Ureter (tissue), 1 donor: ENCODE measurements at regions not wholly inside any gene's neighbourhood (a gene's known extent, or its start where the extent isn't known, plus 50 kb on each side); places are given as distances from the start of the nearest gene placed in this dataset.
"Not testable (repeated sequence)": the region's sequence is repeated elsewhere in the genome, so short reads cannot be mapped to it uniquely, and the experiment has no call there.

Experiments
- DNase-seq: peaks from one replicate; pipeline ENCODE4 v3.0.0-alpha.2; 2020; ENCODE audit warnings: low spot score
- donor health status: DM: yes; HTN: yes; CAD: no.

DNA sequence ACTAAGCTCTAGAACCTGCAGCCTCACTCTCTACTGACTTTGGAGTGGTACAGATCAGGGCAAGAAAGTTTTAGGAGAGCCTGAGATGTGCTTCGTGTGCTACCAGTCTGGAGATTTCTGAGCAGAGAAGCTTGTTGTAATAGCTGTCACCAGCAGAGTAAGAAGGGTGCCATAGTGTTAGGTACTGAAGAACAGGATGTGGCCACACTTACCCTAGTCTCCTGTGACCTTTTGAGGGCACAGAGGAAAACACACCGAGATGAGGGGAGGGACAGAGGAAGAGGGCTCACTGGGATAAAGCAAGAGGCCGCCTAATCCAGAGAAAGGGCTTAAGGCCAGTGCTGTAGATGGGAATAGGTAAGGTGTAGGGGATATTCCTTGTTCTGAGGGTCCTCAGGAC lies 146.2 kb upstream of the MTPN start:
- DNase-seq: no peak

DNA sequence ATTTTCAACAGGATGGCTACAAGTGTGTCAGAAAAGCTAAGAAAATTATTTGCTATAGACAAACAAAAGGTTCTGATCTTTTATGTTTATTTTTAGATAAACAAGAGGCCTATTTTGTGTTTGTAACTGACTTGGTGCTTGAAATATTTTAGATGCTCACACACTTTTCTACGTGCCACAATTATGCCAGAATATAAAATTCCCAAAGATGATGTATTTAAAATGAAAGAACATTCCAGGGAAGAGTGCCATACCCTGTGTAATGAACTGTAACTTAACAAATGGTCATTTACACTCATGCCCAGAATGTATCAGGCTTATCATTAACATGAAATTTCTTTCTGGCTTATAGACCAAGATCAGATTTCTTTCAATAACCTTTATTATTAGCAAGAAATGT lies 144.9 kb upstream of the MTPN start:
- DNase-seq: no peak

DNA sequence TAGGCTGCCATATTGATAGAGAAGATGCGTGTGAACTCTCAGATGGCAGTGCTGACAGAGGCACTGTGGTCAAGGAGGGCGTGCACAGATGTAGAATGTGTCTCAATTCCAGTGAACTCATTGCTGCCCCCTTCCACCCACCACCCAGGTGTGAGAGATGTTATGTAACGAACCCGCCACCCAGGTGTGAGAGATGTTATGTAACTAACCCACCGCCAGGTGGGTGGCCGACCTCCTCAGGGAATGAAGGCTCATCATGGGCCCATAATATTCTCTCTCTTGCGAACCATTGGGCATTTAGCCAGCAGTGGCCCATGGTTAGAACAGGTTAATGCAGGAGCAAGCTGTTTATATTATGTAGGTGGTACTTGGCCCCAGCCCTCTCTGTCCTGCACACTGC lies 140.4 kb upstream of the MTPN start:
- DNase-seq: no peak

DNA sequence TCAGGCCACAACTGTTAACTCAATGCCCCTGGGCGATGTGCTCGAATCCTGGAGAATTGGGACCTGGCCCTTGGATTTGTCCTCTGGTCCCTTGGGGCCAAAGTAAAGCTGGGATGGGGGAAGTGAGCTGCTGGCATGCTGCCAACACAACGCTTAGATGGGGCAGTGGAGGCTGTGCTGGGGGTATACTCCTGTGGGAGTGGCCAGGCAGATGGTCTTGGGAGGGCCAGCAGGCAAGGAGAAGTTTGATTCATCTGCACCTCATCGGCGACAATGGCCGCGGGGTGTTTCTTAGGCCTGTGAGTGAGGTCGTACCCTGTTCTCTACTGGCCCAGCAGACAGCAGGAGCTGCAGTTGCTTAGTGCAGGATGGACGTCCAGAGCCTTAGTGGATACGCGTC lies 139.0 kb upstream of the MTPN start:
- DNase-seq: no peak

DNA sequence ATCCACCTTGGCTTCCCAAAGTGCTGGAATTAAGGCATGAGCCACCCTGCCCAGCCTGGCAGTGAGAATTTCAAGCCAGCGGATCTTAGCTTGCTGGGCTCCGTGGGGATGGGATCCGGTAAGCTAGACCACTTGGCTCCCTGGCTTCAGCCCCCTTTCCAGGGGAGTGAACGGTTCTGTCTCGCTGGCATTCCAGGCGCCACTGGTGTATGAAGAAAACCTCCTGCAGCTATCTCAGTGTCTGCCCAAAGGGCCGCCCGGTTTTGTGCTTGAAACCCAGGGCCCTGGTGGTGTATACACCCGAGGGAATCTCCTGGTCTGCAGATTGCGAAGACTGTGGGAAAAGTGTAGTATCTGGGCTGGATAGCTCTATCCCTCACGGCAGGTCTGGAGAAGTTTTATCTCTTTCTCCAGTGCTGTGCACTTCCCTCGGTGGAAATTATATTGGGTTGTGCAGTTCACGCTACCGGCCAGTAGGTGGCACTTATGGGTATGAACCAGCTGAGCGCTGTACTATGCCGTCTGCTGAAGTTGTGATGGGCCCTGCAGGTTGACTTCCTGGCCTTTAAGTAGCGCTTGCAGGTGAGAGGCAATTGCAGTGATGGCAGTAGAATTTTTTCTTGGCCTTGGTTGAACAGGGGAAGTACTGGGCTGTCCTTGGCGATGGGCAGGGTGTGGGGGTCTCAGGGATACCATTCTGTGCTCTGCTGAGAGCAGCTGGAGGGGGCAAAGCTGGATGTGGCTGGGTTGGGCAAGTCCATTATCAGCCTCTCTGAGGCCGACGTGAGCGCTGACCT lies 138.0 kb upstream of the MTPN start:
- DNase-seq: no peak

DNA sequence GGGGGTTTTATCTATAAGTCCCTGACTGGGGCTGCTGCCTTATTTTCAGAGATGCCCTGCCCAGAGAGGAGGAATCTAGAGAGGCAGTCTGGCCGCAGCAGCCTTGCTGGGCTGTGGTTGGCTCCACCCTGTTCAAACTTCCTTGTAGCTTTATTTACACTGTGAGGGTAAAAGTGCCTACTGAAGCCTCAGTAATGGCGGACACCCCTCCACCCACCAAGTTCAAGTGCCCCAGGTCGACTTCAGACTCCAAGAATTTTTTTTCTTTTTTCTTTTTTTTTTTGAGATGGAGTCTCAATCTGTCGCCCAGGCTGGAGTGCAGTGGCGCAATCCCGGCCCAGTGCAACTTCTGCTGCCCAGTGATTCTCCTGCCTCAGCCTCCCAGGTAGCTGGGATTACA lies 137.3 kb upstream of the MTPN start:
- not testable (repeated sequence) for DNase-seq

DNA sequence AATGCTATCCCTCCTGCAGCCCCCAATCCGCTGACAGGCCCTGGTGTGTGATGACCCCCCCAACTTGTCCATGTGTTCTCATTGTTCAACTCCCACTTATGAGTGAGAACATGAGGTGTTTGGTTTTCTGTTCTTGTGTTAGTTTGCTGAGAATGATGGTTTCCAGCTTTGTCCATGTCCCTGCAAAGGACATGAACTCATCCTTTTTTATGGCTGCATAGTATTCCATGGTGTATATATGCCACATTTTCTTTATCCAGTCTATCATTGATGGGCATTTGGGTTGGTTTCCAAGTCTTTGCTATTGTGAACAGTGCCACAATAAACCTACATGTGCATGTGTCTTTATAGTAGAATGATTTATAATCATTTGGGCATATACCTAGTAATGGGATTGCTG lies 131.9 kb upstream of the MTPN start:
- DNase-seq: not testable (repeated sequence)

DNA sequence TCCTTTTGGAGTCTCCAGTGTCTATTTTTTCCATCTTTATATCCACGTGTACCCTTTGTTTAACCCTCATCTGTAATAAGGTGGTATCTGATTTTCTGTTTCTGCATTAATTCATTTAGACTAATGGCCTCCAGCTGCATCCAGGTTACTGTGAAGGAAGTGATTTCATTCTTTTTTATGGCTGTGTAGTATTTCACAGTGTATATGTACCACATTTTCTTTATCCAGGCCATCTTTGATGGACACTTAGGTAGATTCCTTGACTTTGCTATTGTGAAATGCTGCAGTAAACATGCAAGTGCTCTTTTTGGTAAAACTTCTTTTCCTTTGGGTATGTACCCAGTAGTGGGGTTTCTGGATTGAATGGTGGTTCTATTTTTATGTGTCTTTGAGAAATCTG lies 128.0 kb upstream of the MTPN start:
- DNase-seq: no peak

DNA sequence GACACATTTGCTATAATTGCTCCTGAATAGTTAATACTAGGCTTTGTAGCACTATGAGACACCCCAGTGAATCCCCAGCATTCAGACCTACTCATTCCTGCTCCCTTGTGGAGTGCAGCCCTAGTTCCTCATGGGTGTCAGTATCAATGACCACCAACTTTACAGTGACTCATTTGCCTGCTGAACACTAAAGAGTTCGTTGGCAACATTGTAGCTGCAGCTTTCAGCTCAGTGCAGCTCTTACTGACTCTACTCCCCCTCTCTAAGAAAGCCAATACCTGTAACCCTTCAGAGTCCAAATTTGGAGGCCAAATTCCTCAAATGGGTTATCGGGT lies 127.1 kb upstream of the MTPN start:
- no peak for DNase-seq

DNA sequence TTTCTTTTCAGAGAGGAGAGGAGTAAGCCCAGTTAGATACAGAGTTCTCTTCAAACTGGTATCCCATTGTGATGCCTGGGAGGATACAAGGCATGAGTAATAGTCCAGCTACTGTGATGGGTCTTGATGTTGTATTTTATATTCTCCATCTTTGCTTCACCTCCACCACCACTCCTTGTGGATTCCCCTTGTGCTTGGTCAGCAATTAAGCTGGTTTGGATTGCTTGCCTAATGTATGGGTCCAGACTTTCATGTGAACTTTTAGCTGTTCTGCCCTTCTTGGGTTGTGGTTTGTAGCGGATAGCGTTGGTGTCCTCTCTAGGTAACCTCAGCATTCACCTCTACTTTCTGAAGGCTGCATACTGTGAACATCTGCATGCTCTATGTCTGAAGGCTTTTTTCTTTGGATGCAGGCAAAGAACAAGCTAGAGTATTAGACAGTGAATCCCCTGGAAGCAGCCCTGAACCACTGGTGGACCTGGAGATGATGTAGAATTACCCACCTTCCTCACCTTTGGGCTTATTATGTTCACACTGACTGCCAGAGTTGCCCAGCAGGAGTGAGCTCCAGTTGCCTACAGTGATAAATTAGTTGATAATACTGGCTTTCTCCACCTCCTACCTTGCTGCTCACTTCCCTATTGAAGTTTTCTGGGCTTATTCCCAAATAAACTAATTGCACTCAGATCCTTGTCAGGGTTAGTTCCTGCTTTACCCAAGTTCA lies 126.5 kb upstream of the MTPN start:
- DNase-seq: no peak

DNA sequence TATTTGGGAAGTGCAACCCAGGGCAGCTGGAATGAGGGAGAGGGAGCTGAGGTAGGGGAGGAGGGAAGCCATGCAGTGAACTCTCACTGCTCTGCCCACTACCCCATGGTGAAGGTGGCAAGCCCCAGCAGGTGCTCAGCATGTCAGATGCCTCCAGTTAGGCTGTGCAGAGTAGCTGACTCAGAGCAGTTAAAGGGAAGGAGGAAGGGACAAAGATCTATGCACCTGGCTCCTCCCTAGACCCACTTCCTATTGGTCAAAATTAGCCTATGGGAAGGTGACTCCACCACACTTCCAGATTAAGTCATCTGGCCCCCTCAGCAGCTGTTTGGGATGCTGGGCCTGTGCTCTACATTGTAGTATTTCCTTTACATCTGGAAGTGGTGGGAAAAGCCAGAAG lies 125.7 kb upstream of the MTPN start:
- DNase-seq: no peak

DNA sequence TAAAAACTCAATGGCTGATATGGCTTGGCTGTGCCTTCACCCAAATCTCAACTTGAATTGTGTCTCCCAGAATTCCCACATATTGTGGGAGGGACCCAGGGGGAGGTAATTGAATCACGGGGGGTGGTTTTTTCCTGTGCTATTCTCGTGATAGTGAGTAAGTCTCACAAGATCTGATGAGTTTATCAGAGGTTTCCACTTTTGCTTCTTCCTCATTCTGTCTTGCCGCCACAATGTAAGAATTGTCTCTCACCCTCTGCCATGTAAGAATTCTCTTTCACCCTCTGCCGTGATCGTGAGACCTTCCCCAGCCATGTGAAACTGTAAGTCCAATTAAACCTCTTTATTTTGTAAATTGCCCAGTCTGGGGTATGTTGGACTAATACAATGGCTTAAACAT lies 115.6 kb upstream of the MTPN start:
- not testable (repeated sequence) for DNase-seq

DNA sequence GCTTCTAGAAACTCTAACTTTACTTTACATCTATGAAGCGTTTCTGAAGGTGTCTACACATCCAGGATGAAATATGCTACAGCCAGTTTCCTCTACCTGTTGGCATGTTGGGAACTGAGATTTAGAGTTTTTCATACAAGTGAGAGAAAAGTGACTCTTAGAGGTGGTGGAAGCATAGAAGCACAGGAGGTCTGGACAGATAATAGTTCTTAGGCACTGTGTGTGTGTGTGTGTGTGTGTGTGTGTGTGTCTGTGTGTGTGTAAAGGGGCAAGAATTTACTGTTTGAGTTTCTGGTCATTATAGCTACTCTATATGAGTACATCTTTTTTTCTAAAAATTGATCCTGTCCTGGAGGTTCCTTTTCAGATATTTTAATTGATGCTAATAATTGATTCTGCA lies 110.7 kb upstream of the MTPN start:
- no peak for DNase-seq

DNA sequence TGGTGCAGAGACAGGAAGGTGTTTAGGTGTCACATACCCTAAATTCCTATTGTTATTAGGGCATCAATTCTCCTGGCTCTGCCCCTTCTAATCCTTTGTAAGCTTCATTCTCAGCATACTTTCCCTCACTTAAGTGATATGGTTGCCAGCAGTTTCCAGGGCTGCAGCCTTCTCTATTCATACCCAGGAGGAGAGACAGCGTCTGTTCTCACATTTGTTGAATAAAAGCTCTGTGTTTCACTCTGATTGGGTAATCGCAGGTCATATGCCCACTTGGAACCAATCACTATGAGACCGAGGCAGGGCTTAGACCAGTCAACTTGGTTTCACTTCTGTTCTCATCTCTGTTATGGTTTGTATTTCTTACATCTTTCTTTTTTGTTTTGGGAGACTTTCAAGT lies 109.6 kb upstream of the MTPN start:
- peak; percentile 57 for DNase-seq

DNA sequence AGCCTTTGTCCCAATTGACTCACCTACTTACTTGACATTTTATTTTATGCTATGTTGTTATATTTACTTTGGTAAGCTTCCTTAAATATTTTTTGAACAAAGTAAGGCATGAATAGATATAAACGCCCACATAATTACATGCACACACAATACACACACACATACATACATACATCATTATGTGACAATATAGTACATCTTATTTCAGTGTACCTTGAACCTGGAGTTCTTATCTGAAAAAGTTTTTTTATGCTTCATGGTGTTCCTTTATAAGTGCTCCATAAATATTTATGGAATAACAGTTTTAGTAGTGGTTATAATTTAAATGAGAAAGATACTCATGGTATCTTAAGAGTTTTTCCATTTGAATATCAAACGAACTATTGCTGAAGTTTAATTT lies 102.8 kb upstream of the MTPN start:
- no peak for DNase-seq

DNA sequence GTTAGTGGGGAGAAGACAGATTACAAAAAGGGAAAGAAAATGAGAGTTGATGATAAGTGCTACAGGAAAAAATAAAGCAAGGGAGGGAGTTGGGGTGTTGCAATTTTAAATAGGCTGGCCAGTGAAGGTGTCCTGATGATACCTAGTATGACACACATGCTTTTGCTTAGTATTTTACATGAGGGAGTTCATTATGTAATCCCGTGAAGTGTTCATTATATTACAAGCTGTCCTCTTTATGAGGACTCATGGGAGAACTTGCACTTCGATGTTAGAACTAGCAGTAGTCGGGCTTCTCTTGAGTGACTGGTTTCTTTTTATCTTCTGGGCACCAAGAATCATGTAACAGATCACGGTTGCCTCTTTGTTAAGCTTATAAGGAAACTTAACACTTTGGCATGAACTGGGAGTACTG lies 102.3 kb upstream of the MTPN start:
- no peak for DNase-seq

DNA sequence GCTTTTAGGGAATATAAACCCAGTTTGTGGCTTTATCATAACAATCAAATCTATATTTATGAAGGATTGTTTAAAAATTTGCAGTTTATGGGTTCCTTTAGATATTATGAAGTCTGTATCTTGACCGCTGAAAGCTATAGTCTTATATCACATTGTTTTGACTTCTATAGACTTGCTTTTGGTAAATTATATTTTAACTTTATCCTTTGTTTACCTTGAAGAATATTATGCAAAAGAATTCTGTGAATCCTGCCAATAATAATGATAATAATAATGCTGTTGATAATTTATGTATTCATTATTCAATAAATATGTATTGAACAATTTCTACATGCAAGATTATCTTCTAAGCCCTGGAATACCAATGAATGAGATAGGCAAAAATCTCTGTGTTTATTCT lies 101.9 kb upstream of the MTPN start:
- no peak for DNase-seq

DNA sequence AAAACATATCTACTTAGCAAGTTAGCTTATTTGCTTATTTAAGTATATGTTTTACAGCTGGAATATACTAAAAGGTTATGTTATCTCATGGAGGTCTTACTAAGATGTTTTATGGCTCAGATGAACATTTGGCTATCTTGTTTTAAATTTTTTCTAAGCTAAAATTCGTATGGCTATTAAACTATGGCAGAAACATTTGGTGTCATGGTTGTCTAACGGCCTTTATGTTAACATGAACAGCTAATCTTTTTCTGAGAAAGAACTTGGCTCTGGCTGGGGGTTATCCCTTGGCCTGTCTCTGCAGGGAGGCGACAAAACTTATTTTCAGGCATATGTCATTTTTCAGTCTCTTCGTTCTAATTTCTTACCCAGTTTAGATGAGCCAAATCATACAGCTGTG lies 101.5 kb upstream of the MTPN start:
- DNase-seq: no peak

DNA sequence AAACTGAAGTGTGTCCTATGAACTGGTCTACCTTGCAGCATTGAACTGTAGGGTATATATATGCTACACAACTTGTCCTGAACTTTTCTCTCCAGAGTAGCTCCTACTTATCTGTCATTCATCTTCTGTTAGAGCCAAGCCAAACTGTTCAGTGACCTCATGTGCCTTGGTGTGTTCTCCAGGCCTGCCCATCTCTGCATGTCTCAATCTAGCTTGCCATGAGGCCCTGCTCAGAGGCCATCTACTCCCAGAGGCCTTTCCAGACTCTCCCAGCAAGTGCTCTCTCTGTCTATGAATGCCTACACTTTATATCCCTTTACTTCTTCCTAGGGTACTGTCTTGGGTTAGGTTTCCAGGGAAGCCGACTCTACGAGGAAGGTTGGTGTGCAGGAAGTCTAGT lies 99.8 kb upstream of the MTPN start:
- no peak for DNase-seq

DNA sequence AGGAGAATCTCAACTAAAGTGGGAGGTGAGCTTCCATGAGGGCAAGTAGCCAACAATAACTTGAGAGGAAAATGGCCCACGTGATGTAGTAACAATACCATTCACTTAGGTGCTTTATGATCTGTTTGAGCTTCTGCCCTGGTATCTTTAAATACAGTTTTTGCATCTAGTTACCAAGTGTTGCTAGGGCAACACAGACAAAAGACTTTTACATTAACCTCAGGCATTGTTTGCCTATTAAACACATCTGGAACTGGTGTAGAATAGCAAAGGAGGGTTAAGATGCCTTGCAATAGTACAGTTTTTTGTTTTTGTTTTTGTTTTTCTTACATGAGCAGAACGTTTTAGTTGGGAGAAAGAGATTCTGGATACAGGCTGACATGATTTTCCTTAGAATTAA lies 97.7 kb upstream of the MTPN start:
- DNase-seq: no peak

DNA sequence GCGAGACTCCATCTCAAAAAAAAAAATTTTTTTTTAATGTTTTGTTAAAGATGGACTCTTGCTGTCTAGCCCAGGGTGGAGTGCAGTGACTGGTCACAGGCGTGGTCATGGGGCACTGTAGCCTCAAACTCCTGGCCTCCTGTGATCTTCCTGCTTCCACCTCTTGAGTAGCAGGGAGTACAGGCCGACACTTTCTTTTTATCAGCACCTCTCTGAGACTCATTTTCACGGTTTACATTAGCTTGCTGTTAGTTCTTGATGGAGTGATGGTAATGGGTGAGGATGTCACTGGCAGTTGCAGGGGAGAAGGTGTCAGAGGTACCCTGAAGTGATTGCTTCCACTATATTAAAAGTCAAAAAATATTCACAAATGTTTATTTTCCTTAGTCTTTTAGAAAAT lies 95.3 kb upstream of the MTPN start:
- DNase-seq: no peak

DNA sequence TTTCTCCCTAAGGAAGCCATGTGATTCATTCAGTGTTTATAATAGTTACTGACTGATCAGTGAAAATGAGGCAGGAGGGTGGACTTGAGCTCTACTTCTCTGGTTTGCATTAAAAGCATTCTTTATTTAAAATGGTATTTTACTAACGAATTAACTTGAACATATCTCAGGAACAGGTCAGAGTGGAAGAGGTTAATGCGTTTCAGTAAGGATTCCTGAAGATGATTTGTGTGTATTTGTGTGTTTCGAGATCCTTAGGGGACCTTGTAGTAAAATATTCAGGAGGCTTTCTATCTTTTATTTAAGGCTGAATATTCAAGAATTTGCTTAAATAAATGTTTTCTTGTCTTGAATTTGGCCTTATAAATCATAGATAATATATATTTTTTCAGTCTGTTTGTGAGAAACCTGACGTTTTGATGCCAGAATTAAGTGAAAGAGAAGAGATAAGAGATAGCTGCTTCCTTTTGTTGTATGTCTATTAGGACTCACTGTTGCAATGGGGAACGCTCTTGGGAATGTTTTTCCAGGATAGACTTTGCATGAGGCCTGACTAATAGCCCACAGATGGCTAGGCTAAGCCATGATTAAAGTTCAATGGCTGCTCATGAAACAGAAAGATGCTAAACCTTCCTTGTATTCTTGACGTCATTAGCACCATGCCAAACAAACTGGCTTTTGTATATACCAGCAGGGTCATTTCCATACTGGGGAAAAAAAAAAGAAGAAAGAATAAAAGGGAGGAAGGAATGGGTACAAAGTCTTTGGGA lies 93.8 kb upstream of the MTPN start:
- no peak for DNase-seq
